ENCODE measurements at regions not wholly inside any gene's neighbourhood (a gene's known extent, or its start where the extent isn't known, plus 50 kb on each side); places are given as distances from the start of the nearest gene placed in this dataset.

DNA sequence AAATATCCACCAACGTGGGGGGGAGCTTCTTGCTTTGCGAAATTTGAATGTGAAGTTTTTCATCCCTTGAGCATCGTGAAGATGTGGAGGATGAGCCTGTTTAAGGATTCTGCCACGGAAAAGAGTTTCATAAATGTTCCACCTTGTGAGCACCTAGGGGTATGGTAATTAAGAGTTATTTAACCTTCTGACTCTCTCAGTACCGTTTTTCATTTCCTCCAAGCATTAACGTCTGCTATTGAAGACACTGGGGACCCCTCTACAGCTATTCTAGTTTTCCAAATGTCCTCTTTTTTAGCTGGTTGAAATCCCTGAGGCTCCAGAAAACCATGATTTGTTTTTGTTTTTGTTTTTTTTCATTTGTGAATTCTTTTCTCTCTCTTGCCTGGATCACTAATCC is 79.1 kb upstream of the GALNT2 start:
- Mint-ChIP-seq H3K9me3 (no peaks in the 10 kb centered on the region), H3K27me3 (ENCODE audit: insufficient read depth) (peaks cover 7% of the 10 kb centered on the region), H3K4me1 (ENCODE audit: low read depth) (no peaks in the 10 kb centered on the region), H3K4me3 (no peak overlapping the region), H3K27ac (no peak overlapping the region), H3K36me3 (ENCODE audit: low read depth) (no peaks in the 10 kb centered on the region)
- DNase-seq (ENCODE audit: low spot score): no peak
- intact Hi-C loops (cut with micrococcal nuclease): no loop called here

- Mint-ChIP-seq H3K4me1 (ENCODE audit: low read depth) (no peaks in the 10 kb centered on the region), H3K27ac (no peak overlapping the region), H3K27me3 (ENCODE audit: insufficient read depth) (peaks cover 7% of the 10 kb centered on the region), H3K36me3 (ENCODE audit: low read depth) (no peaks in the 10 kb centered on the region), H3K9me3 (no peaks in the 10 kb centered on the region), H3K4me3 (no peak overlapping the region)
- DNase-seq (ENCODE audit: low spot score): no peak
- intact Hi-C loops (cut with micrococcal nuclease): no loop called here
Measured at GRCh38 chr1:229988534-229988933, 78.5 kb upstream of the GALNT2 start.

GRCh38 chr1:229989591-229990248 is 77.3 kb upstream of the GALNT2 start:
- DNase-seq (ENCODE audit: low spot score): no peak
- no peak overlapping the region for H3K4me3 Mint-ChIP-seq
- H3K9me3 Mint-ChIP-seq: no peaks in the 10 kb centered on the region
- H3K27ac Mint-ChIP-seq: no peak overlapping the region
- intact Hi-C loops (cut with micrococcal nuclease): no loop called here
- peaks cover 7% of the 10 kb centered on the region for H3K27me3 Mint-ChIP-seq (ENCODE audit: insufficient read depth)
- no peaks in the 10 kb centered on the region for H3K4me1 Mint-ChIP-seq (ENCODE audit: low read depth)
- no peaks in the 10 kb centered on the region for H3K36me3 Mint-ChIP-seq (ENCODE audit: low read depth)

DNA sequence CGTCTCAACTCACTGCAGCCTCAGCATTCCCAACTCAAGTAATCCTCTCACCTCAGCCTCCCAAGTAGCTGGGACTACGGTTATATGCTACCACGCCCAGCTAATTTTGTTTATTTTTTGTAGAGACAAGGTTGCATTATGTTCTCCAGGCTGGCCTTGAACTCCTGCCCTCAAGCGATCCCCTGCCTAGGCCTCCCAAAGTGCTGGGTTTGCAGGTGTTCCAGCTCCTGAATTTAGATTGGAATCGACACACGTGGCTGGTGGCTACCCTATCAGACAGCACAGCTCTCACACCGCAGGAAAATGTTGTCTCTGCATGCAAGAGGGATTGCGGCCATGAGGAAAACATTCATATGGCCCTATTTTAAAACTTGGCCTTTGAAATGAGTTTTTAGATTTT is 76.7 kb upstream of the GALNT2 start:
- DNase-seq (ENCODE audit: low spot score): no peak
- no peak overlapping the region for H3K27ac Mint-ChIP-seq
- intact Hi-C loops (cut with micrococcal nuclease): no loop called here
- H3K36me3 Mint-ChIP-seq (ENCODE audit: low read depth): no peaks in the 10 kb centered on the region
- H3K27me3 Mint-ChIP-seq (ENCODE audit: insufficient read depth): peaks cover 7% of the 10 kb centered on the region
- H3K4me3 Mint-ChIP-seq: no peak overlapping the region
- H3K4me1 Mint-ChIP-seq (ENCODE audit: low read depth): no peaks in the 10 kb centered on the region
- no peaks in the 10 kb centered on the region for H3K9me3 Mint-ChIP-seq

DNA sequence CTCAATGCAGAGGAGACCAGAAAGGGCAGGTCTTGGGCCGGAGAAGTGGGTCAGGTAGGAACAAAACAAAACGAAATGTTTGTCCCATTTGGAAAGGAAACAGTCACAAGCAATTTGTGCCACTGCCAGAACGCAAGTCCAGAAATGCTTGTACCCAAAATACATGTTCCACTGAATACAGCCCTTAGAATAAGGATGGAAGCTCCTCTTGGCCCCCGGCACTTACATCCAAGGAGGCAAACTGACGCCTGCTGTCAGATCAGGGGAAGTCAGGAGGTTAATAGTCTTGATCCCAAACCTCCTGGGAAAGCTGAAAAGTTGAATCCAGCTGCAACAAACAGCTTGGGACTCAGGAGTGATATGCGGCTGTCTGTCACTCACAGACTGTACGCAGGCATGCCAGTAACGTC is 75.9 kb upstream of the GALNT2 start:
- Mint-ChIP-seq H3K27me3 (ENCODE audit: insufficient read depth) (peaks cover 5% of the 10 kb centered on the region), H3K9me3 (no peaks in the 10 kb centered on the region), H3K4me1 (ENCODE audit: low read depth) (no peaks in the 10 kb centered on the region), H3K36me3 (ENCODE audit: low read depth) (no peaks in the 10 kb centered on the region), H3K4me3 (no peak overlapping the region), H3K27ac (no peak overlapping the region)
- DNase-seq (ENCODE audit: low spot score): no peak
- intact Hi-C loops (cut with micrococcal nuclease): no loop called here

DNA sequence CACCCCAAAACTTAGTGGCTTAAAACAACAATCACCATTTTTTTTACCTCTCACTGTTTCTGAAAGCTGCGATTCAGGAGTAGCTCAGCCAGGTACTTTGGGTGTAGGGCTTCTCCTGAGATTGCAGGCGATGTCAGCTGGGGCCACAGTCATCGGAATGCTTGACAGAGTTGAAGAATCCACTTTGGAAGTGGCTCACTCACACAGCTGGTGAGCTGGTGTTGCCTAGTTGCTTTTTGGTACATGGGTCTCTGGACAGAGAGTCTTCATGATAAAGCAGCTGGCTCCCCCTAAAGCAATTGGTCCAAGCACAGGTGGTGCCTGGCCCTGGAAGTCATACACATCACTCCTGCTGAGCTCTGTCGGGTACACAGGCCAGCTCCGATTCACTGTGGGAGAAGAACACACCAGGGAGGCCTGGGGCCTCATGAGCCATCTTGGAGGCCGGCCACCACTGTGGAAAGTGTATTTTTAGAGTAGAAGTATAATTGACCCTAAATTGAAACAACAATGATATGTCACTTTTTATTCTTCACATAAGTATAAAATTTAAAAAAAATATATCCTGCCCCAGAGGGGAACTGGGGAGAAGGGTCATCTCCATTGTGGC is 75.2 kb upstream of the GALNT2 start:
- Mint-ChIP-seq H3K36me3 (ENCODE audit: low read depth) (no peaks in the 10 kb centered on the region), H3K9me3 (no peaks in the 10 kb centered on the region), H3K4me3 (no peak overlapping the region), H3K4me1 (ENCODE audit: low read depth) (no peaks in the 10 kb centered on the region), H3K27ac (no peak overlapping the region), H3K27me3 (ENCODE audit: insufficient read depth) (peaks cover 5% of the 10 kb centered on the region)
- intact Hi-C loops (cut with micrococcal nuclease): no loop called here
- DNase-seq (ENCODE audit: low spot score): no peak

DNA sequence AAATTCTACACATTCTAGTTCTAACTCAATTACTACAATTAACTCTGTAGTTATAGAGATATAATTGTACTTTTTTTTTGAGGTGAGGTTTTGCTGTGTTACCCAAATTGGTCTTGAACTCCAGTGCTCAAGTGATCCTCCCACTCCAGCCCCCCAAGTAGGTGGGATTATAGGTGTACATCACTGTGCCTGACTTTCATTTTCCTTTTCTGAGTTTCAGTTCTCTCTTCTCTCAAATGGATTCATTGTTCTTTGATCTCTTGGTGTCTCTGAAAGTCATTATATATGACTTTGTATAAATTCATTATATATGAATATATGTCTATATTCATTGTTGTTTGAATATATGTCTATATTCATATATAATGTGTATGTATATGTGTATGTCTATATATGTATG is 74.0 kb upstream of the GALNT2 start:
- intact Hi-C loops (cut with micrococcal nuclease): no loop called here
- Mint-ChIP-seq H3K9me3 (no peaks in the 10 kb centered on the region), H3K27me3 (ENCODE audit: insufficient read depth) (peaks cover 5% of the 10 kb centered on the region), H3K27ac (no peak overlapping the region), H3K4me3 (no peak overlapping the region), H3K36me3 (ENCODE audit: low read depth) (no peaks in the 10 kb centered on the region), H3K4me1 (ENCODE audit: low read depth) (no peaks in the 10 kb centered on the region)
- no peak for DNase-seq (ENCODE audit: low spot score)

GRCh38 chr1:229993894-229994293 is 73.1 kb upstream of the GALNT2 start:
- H3K27ac Mint-ChIP-seq: no peak overlapping the region
- intact Hi-C loops (cut with micrococcal nuclease): no loop called here
- H3K27me3 Mint-ChIP-seq (ENCODE audit: insufficient read depth): peaks cover 4% of the 10 kb centered on the region
- H3K4me3 Mint-ChIP-seq: no peak overlapping the region
- H3K9me3 Mint-ChIP-seq: no peaks in the 10 kb centered on the region
- no peaks in the 10 kb centered on the region for H3K36me3 Mint-ChIP-seq (ENCODE audit: low read depth)
- DNase-seq (ENCODE audit: low spot score): no peak
- no peaks in the 10 kb centered on the region for H3K4me1 Mint-ChIP-seq (ENCODE audit: low read depth)

- Mint-ChIP-seq H3K4me3 (no peak overlapping the region), H3K4me1 (ENCODE audit: low read depth) (no peaks in the 10 kb centered on the region), H3K9me3 (no peaks in the 10 kb centered on the region), H3K27me3 (ENCODE audit: insufficient read depth) (peaks cover 7% of the 10 kb centered on the region), H3K27ac (no peak overlapping the region), H3K36me3 (ENCODE audit: low read depth) (no peaks in the 10 kb centered on the region)
- DNase-seq (ENCODE audit: low spot score): no peak
- intact Hi-C loops (cut with micrococcal nuclease): no loop called here
Measured at GRCh38 chr1:229999004-229999670, 67.9 kb upstream of the GALNT2 start.

DNA sequence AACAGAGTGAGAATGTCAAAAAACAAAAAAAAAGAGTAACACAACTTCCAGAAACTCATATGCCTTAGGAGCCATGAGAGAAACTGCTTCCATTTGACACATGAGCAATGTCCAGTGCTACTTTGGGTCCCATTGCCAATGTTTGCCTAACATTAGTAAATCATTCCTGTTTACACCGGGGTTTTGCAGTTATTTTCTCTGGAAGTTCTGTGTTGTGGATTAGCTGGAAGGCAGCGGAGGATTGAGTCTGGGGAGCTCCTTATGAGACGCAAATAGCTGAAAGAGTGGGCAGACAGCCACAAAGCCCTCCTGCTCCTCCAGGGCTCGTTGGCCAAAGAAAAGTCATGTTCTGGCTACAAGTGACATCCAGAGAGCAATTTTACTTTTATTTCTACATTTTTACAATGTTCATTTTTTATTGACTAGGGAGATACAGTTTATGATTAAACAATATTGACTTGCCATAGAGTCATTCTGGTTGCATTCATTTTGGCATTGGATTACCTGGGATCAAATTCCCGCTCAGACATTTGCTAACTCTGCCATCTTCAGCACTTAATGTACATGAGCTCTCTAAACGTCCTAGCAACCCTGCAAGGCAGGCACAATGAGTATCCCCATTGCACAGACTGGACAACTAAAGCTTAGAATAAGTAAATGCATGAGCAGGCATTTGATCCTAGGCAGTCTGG is 66.4 kb upstream of the GALNT2 start:
- no peaks in the 10 kb centered on the region for H3K9me3 Mint-ChIP-seq
- H3K27ac Mint-ChIP-seq: no peak overlapping the region
- no peaks in the 10 kb centered on the region for H3K4me1 Mint-ChIP-seq (ENCODE audit: low read depth)
- DNase-seq (ENCODE audit: low spot score): no peak
- peaks cover 9% of the 10 kb centered on the region for H3K27me3 Mint-ChIP-seq (ENCODE audit: insufficient read depth)
- no peak overlapping the region for H3K4me3 Mint-ChIP-seq
- no peaks in the 10 kb centered on the region for H3K36me3 Mint-ChIP-seq (ENCODE audit: low read depth)
- intact Hi-C loops (cut with micrococcal nuclease): no loop called here

DNA sequence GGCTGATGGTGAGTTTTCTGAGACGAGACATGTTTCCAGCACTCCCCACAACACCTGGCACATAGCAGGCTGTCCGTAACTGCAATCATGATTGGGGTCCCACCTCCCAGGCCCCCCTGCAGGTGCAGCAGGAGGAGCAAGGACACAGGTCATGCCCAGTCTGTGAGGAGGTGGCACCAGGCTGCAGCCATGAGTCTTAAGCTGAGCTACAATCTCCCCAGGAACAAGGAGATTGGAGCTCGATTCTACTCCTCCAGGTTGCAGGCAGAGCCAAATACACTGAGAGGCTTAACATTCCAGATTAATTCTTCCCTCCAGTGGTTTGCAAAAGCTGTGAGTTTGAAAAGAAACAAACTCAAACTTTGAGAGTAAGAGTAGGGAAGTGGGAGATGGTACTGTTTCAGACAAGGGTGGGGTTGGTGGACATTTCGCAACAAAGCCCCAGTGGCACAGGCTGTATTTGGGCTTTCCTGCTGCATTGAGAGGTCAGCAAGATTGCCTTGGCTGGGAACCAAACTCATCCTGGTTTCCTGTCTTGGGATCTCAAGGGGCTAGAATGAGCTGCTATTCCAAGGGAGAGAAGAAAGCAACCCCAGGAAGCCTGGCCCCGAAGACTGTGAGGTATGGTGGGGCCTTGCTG is 64.8 kb upstream of the GALNT2 start:
- intact Hi-C loops (cut with micrococcal nuclease): no loop called here
- Mint-ChIP-seq H3K36me3 (ENCODE audit: low read depth) (no peaks in the 10 kb centered on the region), H3K9me3 (no peaks in the 10 kb centered on the region), H3K4me1 (ENCODE audit: low read depth) (no peaks in the 10 kb centered on the region), H3K4me3 (no peak overlapping the region), H3K27ac (no peak overlapping the region), H3K27me3 (ENCODE audit: insufficient read depth) (peaks cover 11% of the 10 kb centered on the region)
- no peak for DNase-seq (ENCODE audit: low spot score)

DNA sequence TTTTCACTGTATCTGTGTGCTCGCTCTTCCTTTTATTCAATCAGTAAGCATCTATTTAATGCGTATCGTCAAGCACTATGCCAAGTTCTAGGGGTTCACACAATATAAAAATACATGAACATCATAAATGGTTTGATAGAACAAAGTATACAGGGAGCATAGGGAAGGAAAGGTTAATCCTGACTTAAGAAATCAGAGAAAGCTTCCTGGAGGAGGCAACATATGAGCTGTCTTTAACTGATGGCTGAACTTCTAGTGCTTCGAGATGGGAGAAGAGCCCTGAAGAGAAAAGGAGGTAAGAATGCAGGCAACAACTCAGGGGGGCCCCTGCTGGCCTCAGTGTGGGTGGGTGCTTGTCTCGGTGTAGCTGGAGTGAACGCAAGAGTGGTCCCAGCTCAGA is 63.6 kb upstream of the GALNT2 start:
- H3K4me3 Mint-ChIP-seq: no peak overlapping the region
- H3K27me3 Mint-ChIP-seq (ENCODE audit: insufficient read depth): peaks cover 9% of the 10 kb centered on the region
- H3K9me3 Mint-ChIP-seq: no peaks in the 10 kb centered on the region
- H3K27ac Mint-ChIP-seq: no peak overlapping the region
- H3K4me1 Mint-ChIP-seq (ENCODE audit: low read depth): no peaks in the 10 kb centered on the region
- no peak for DNase-seq (ENCODE audit: low spot score)
- intact Hi-C loops (cut with micrococcal nuclease): no loop called here
- no peaks in the 10 kb centered on the region for H3K36me3 Mint-ChIP-seq (ENCODE audit: low read depth)

DNA sequence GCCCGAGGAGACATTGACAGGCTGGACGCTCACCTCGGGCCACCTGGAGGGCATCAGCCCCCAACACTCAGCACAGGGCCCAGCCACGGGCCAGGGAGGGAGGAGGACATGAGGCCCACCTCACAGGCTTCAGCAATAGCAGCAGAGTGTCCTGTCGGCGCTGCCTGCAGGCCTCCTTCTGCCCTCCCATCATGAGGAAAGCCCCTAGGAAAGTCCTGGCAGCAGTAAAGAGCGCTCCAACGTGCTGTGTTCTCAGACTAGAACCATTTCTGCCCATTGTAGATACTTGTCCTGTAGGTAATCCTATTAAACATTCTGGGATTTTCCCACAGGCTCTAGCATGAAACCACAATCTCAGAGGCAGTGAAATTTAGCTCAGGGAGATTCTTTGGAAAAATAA is 62.0 kb upstream of the GALNT2 start:
- Mint-ChIP-seq H3K9me3 (no peaks in the 10 kb centered on the region), H3K4me1 (ENCODE audit: low read depth) (no peaks in the 10 kb centered on the region), H3K4me3 (no peak overlapping the region), H3K27ac (no peak overlapping the region), H3K36me3 (ENCODE audit: low read depth) (no peaks in the 10 kb centered on the region), H3K27me3 (ENCODE audit: insufficient read depth) (peaks cover 6% of the 10 kb centered on the region)
- DNase-seq (ENCODE audit: low spot score): no peak
- intact Hi-C loops (cut with micrococcal nuclease): no loop called here
